GM23338 (cell line): ENCODE measurements at regions not wholly inside any gene's neighbourhood (a gene's known extent, or its start where the extent isn't known, plus 50 kb on each side); places are given as distances from the start of the nearest gene placed in this dataset.

Experiments
- ATAC-seq: fragments of 200-7000 bp; cut with Tn5 transposase; 3 replicates; pipeline ENCODE4 v1.9.1; 2020
- DNase-seq: peaks from one replicate; pipeline ENCODE4 v3.0.0-alpha.2; 2015; ENCODE audit warnings: low spot score
- H2AFZ ChIP-seq: fragments of 200-600 bp; sonication (generic); 2 replicates; pipeline ENCODE4 v1.8.0; 2016; ENCODE audit warnings: antibody characterized with exemption, mild to moderate bottlenecking, moderate library complexity
- H3F3A ChIP-seq: fragments of 200-600 bp; sonication (generic); replicated peaks from 2 replicates; pipeline ENCODE4 v1.8.0; 2017; ENCODE audit warnings: antibody characterized with exemption, mixed run types, low read depth
- H3K27ac ChIP-seq: fragments of 200-600 bp; sonication (generic); 2 replicates; pipeline ENCODE4 v1.6.1; 2016; ENCODE audit warnings: low read depth
- H3K27me3 ChIP-seq: fragments of 200-600 bp; sonication (generic); 2 replicates; pipeline ENCODE4 v1.8.0; 2016; ENCODE audit warnings: mild to moderate bottlenecking, mixed run types, moderate library complexity; ENCODE audit not compliant: insufficient read depth
- H3K36me3 ChIP-seq: fragments of 200-600 bp; sonication (generic); 2 replicates; pipeline ENCODE4 v1.8.0; 2016; ENCODE audit warnings: mild to moderate bottlenecking; ENCODE audit not compliant: insufficient read depth
- H3K4me1 ChIP-seq: fragments of 200-600 bp; sonication (generic); 2 replicates; pipeline ENCODE4 v1.8.0; 2016; ENCODE audit warnings: mild to moderate bottlenecking, moderate library complexity; ENCODE audit not compliant: insufficient read depth
- H3K4me2 ChIP-seq: fragments of 200-600 bp; sonication (generic); 2 replicates; pipeline ENCODE4 v1.7.1; 2017; ENCODE audit warnings: mixed run types
- H3K4me3 ChIP-seq: fragments of 200-600 bp; sonication (generic); 2 replicates; pipeline ENCODE4 v1.6.1; 2016; ENCODE audit warnings: mixed run types
- H3K79me2 ChIP-seq: fragments of 200-600 bp; sonication (generic); replicated peaks from 2 replicates; pipeline ENCODE4 v1.8.0; 2017; ENCODE audit warnings: mild to moderate bottlenecking; ENCODE audit not compliant: insufficient read depth
- H3K9me2 ChIP-seq: fragments of 200-600 bp; sonication (generic); 2 replicates; pipeline ENCODE4 v1.8.0; 2017; ENCODE audit not compliant: insufficient read depth
- H4K20me1 ChIP-seq: fragments of 200-600 bp; sonication (generic); replicated peaks from 2 replicates; pipeline ENCODE4 v1.8.0; 2017; ENCODE audit warnings: mild to moderate bottlenecking; ENCODE audit not compliant: insufficient read depth
- H3K27ac Mint-ChIP-seq: 2 replicates; pipeline ENCODE4 v1.8.0; 2020; ENCODE audit warnings: inconsistent platforms, mild to moderate bottlenecking, moderate library complexity, mixed read lengths
- H3K27me3 Mint-ChIP-seq: 3 replicates; pipeline ENCODE4 v1.8.0; 2022; ENCODE audit warnings: low read depth, mild to moderate bottlenecking, moderate library complexity, mixed read lengths, inconsistent platforms; ENCODE audit not compliant: insufficient read depth, poor library complexity
- H3K36me3 Mint-ChIP-seq: 3 replicates; pipeline ENCODE4 v1.8.0; 2021; ENCODE audit warnings: low read depth, mild to moderate bottlenecking, inconsistent platforms, moderate library complexity, mixed read lengths
- H3K4me1 Mint-ChIP-seq: 3 replicates; pipeline ENCODE4 v1.8.0; 2020; ENCODE audit warnings: mild to moderate bottlenecking, inconsistent platforms, mixed read lengths
- H3K4me3 Mint-ChIP-seq: 3 replicates; pipeline ENCODE4 v1.8.0; 2021; ENCODE audit warnings: moderate library complexity, mild to moderate bottlenecking, inconsistent platforms, mixed read lengths
- H3K9me3 Mint-ChIP-seq: 3 replicates; pipeline ENCODE4 v1.8.0; 2020; ENCODE audit warnings: moderate library complexity, mild to moderate bottlenecking, inconsistent platforms, mixed read lengths
- CREB1 ChIP-seq: fragments of 250-450 bp; sonication (Bioruptor Pico); IDR thresholded peaks from 2 replicates; pipeline ENCODE4 v1.5.0; 2020; ENCODE audit warnings: low read depth, mild to moderate bottlenecking, moderate library complexity
- EZH2 ChIP-seq: fragments of 200-600 bp; sonication (generic); IDR thresholded peaks from one replicate; pipeline ENCODE4 v1.8.0; 2017; ENCODE audit warnings: antibody characterized with exemption, mild to moderate bottlenecking, low read depth; ENCODE audit not compliant: unreplicated experiment
- EZH2phosphoT487 ChIP-seq: fragments of 200-600 bp; sonication (generic); IDR thresholded peaks from one replicate; pipeline ENCODE4 v1.8.1; 2018; ENCODE audit warnings: antibody characterized with exemption; ENCODE audit not compliant: unreplicated experiment
- JUNB ChIP-seq: IDR thresholded peaks from one replicate; pipeline ENCODE4 v1.6.1; 2016; ENCODE audit warnings: antibody characterized with exemption; ENCODE audit not compliant: unreplicated experiment
- NANOG ChIP-seq: IDR thresholded peaks from 2 replicates; pipeline ENCODE4 v1.6.1; 2016; ENCODE audit warnings: antibody characterized with exemption, borderline replicate concordance
- POLR2AphosphoS5 ChIP-seq: IDR thresholded peaks from 2 replicates; pipeline ENCODE4 v1.6.1; 2016; ENCODE audit warnings: antibody characterized with exemption, low read depth
- STAT1 ChIP-seq: IDR thresholded peaks from one replicate; pipeline ENCODE4 v1.6.1; 2016; ENCODE audit warnings: antibody characterized with exemption; ENCODE audit not compliant: unreplicated experiment
- ZNF114 ChIP-seq: fragments of 250-450 bp; sonication (Bioruptor Pico); IDR thresholded peaks from 2 replicates; pipeline ENCODE4 v1.5.0; 2020; ENCODE audit warnings: mild to moderate bottlenecking, moderate library complexity
- ZNF331 ChIP-seq: fragments of 250-450 bp; sonication (Bioruptor Pico); IDR thresholded peaks from 2 replicates; pipeline ENCODE4 v1.5.0; 2020; ENCODE audit warnings: low read depth, mild to moderate bottlenecking, moderate library complexity
- TF ChIP-seq, protein P1 (sequence below): fragments of 250-450 bp; sonication (Bioruptor Pico); IDR thresholded peaks from 2 replicates; pipeline ENCODE4 v1.5.0; 2020; ENCODE audit warnings: mild to moderate bottlenecking, moderate library complexity
- TF ChIP-seq, protein P2 (sequence below): IDR thresholded peaks from one replicate; pipeline ENCODE4 v1.6.1; 2018; ENCODE audit warnings: antibody characterized with exemption; ENCODE audit not compliant: unreplicated experiment
- TF ChIP-seq, protein P3 (sequence below), 2 experiments: fragments of 200-600 bp in 1 of 2; sonication (generic) in 1 of 2; conservative IDR thresholded peaks; 2 replicates each; pipeline versions ENCODE4 v1.5.1 to v1.6.1; 2016 to 2017; ENCODE audit warnings: antibody characterized with exemption in 2 of 2, low read depth in 2 of 2, mild to moderate bottlenecking in 2 of 2, moderate library complexity in 1 of 2
- TF ChIP-seq, protein P4 (sequence below): IDR thresholded peaks from 2 replicates; pipeline ENCODE4 v1.6.1; 2016; ENCODE audit warnings: antibody characterized with exemption

DNA sequence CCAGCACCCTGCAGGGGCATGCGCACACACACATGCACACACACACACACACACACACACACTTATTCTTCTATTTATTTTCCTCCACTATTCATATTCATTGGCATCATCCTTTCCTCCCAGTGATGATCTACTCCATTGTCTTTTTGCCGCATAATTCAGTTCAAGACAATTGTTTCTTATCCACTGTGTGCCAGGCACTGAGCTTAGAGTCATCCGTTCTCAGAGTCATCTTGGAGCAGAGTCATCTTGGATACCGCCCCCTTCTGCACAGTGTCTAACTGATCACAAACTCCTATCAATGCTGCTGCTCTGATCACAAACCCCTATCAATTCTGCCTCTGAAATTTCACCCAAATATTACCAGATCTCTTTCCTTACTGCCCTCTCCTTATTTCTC lies 102.8 kb upstream of the PROX1 start:
- H3K9me3 Mint-ChIP-seq: no peaks in the 10 kb centered on the region; the same call in 2 of the 3 replicates

More for the DNA sequence above, 102.8 kb upstream of the PROX1 start:
- Histone ChIP-seq H3K27ac (no peak overlapping the region), H3K9me2 (no peaks in the 10 kb centered on the region), H3K4me1 (peaks cover 5% of the 10 kb centered on the region; the same call in 1 of the 2 replicates), H3K4me3 (no peak overlapping the region), H3F3A (no peaks in the 10 kb centered on the region), H3K79me2 (no peaks in the 10 kb centered on the region), H3K4me2 (no peak overlapping the region), H2AFZ (no peak overlapping the region), H4K20me1 (no peaks in the 10 kb centered on the region), H3K36me3 (no peaks in the 10 kb centered on the region), H3K27me3 (no peaks in the 10 kb centered on the region)
- Mint-ChIP-seq H3K4me1 (peaks cover 5% of the 10 kb centered on the region; the same call in 1 of the 3 replicates), H3K27me3 (no peaks in the 10 kb centered on the region), H3K36me3 (no peaks in the 10 kb centered on the region), H3K27ac (no peak overlapping the region), H3K4me3 (no peak overlapping the region)
- ATAC-seq (no peak), DNase-seq (no peak)
- TF ChIP-seq, protein P1, sequence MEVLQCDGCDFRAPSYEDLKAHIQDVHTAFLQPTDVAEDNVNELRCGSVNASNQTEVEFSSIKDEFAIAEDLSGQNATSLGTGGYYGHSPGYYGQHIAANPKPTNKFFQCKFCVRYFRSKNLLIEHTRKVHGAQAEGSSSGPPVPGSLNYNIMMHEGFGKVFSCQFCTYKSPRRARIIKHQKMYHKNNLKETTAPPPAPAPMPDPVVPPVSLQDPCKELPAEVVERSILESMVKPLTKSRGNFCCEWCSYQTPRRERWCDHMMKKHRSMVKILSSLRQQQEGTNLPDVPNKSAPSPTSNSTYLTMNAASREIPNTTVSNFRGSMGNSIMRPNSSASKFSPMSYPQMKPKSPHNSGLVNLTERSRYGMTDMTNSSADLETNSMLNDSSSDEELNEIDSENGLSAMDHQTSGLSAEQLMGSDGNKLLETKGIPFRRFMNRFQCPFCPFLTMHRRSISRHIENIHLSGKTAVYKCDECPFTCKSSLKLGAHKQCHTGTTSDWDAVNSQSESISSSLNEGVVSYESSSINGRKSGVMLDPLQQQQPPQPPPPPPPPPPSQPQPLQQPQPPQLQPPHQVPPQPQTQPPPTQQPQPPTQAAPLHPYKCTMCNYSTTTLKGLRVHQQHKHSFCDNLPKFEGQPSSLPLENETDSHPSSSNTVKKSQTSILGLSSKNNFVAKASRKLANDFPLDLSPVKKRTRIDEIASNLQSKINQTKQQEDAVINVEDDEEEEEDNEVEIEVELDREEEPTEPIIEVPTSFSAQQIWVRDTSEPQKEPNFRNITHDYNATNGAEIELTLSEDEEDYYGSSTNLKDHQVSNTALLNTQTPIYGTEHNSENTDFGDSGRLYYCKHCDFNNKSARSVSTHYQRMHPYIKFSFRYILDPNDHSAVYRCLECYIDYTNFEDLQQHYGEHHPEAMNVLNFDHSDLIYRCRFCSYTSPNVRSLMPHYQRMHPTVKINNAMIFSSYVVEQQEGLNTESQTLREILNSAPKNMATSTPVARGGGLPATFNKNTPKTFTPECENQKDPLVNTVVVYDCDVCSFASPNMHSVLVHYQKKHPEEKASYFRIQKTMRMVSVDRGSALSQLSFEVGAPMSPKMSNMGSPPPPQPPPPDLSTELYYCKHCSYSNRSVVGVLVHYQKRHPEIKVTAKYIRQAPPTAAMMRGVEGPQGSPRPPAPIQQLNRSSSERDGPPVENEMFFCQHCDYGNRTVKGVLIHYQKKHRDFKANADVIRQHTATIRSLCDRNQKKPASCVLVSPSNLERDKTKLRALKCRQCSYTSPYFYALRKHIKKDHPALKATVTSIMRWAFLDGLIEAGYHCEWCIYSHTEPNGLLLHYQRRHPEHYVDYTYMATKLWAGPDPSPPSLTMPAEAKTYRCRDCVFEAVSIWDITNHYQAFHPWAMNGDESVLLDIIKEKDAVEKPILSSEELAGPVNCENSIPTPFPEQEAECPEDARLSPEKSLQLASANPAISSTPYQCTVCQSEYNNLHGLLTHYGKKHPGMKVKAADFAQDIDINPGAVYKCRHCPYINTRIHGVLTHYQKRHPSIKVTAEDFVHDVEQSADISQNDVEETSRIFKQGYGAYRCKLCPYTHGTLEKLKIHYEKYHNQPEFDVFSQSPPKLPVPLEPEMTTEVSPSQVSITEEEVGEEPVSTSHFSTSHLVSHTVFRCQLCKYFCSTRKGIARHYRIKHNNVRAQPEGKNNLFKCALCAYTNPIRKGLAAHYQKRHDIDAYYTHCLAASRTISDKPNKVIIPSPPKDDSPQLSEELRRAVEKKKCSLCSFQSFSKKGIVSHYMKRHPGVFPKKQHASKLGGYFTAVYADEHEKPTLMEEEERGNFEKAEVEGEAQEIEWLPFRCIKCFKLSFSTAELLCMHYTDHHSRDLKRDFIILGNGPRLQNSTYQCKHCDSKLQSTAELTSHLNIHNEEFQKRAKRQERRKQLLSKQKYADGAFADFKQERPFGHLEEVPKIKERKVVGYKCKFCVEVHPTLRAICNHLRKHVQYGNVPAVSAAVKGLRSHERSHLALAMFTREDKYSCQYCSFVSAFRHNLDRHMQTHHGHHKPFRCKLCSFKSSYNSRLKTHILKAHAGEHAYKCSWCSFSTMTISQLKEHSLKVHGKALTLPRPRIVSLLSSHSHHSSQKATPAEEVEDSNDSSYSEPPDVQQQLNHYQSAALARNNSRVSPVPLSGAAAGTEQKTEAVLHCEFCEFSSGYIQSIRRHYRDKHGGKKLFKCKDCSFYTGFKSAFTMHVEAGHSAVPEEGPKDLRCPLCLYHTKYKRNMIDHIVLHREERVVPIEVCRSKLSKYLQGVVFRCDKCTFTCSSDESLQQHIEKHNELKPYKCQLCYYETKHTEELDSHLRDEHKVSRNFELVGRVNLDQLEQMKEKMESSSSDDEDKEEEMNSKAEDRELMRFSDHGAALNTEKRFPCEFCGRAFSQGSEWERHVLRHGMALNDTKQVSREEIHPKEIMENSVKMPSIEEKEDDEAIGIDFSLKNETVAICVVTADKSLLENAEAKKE (CRISPR knock-in tag): no peak
- no peak for TF ChIP-seq EZH2
- TF ChIP-seq, protein P2, sequence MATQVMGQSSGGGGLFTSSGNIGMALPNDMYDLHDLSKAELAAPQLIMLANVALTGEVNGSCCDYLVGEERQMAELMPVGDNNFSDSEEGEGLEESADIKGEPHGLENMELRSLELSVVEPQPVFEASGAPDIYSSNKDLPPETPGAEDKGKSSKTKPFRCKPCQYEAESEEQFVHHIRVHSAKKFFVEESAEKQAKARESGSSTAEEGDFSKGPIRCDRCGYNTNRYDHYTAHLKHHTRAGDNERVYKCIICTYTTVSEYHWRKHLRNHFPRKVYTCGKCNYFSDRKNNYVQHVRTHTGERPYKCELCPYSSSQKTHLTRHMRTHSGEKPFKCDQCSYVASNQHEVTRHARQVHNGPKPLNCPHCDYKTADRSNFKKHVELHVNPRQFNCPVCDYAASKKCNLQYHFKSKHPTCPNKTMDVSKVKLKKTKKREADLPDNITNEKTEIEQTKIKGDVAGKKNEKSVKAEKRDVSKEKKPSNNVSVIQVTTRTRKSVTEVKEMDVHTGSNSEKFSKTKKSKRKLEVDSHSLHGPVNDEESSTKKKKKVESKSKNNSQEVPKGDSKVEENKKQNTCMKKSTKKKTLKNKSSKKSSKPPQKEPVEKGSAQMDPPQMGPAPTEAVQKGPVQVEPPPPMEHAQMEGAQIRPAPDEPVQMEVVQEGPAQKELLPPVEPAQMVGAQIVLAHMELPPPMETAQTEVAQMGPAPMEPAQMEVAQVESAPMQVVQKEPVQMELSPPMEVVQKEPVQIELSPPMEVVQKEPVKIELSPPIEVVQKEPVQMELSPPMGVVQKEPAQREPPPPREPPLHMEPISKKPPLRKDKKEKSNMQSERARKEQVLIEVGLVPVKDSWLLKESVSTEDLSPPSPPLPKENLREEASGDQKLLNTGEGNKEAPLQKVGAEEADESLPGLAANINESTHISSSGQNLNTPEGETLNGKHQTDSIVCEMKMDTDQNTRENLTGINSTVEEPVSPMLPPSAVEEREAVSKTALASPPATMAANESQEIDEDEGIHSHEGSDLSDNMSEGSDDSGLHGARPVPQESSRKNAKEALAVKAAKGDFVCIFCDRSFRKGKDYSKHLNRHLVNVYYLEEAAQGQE: no peak
- TF ChIP-seq, protein P3, sequence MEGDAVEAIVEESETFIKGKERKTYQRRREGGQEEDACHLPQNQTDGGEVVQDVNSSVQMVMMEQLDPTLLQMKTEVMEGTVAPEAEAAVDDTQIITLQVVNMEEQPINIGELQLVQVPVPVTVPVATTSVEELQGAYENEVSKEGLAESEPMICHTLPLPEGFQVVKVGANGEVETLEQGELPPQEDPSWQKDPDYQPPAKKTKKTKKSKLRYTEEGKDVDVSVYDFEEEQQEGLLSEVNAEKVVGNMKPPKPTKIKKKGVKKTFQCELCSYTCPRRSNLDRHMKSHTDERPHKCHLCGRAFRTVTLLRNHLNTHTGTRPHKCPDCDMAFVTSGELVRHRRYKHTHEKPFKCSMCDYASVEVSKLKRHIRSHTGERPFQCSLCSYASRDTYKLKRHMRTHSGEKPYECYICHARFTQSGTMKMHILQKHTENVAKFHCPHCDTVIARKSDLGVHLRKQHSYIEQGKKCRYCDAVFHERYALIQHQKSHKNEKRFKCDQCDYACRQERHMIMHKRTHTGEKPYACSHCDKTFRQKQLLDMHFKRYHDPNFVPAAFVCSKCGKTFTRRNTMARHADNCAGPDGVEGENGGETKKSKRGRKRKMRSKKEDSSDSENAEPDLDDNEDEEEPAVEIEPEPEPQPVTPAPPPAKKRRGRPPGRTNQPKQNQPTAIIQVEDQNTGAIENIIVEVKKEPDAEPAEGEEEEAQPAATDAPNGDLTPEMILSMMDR (conservative IDR thresholded peaks at IDR 0.05; ENCODE audit: low read depth in 2 of 2): no peak
- no peak for TF ChIP-seq ZNF331 (CRISPR knock-in tag)
- no peak for TF ChIP-seq CREB1 (CRISPR knock-in tag)
- TF ChIP-seq JUNB: no peak
- no peak for TF ChIP-seq STAT1
- TF ChIP-seq NANOG: no peak
- TF ChIP-seq, protein P4, sequence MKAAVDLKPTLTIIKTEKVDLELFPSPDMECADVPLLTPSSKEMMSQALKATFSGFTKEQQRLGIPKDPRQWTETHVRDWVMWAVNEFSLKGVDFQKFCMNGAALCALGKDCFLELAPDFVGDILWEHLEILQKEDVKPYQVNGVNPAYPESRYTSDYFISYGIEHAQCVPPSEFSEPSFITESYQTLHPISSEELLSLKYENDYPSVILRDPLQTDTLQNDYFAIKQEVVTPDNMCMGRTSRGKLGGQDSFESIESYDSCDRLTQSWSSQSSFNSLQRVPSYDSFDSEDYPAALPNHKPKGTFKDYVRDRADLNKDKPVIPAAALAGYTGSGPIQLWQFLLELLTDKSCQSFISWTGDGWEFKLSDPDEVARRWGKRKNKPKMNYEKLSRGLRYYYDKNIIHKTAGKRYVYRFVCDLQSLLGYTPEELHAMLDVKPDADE: no peak
- TF ChIP-seq POLR2AphosphoS5: no peak
- TF ChIP-seq EZH2phosphoT487: no peak
- no peak for TF ChIP-seq ZNF114
